AG04449 (cell line): ENCODE measurements at regions not wholly inside any gene's neighbourhood (a gene's known extent, or its start where the extent isn't known, plus 50 kb on each side); places are given as distances from the start of the nearest gene placed in this dataset.

ENCODE experiments used
- CTCF ChIA-PET: fragments of 350-600 bp; formaldehyde crosslinking; extraction: SDS; loops from one replicate; lab custom pipeline; 2021; ENCODE audit warnings: antibody characterized with exemption; lab: Yijun Ruan, JAX
- POLR2A ChIA-PET: fragments of 400-600, 350-600 bp; formaldehyde crosslinking; extraction: SDS; loops from one replicate; lab custom pipeline; 2020; ENCODE audit warnings: antibody characterized with exemption, inconsistent platforms; lab: Yijun Ruan, JAX
- DNase-seq: peaks from one replicate; pipeline ENCODE4 v3.0.0-alpha.2; 2010; ENCODE audit warnings: low read depth, low spot score
- H3K4me3 ChIP-seq: 2 replicates; pipeline ENCODE4 v1.5.1; 2011; ENCODE audit warnings: low read depth, mild to moderate bottlenecking, control low read depth, low read length
- TF ChIP-seq, protein P1 (sequence below): IDR thresholded peaks from one replicate; pipeline ENCODE4 v1.5.1; 2011; ENCODE audit warnings: mild to moderate bottlenecking, moderate library complexity, low read length, control low read depth, inconsistent platforms; ENCODE audit not compliant: insufficient read depth; ENCODE audit errors: missing control alignments

DNA sequence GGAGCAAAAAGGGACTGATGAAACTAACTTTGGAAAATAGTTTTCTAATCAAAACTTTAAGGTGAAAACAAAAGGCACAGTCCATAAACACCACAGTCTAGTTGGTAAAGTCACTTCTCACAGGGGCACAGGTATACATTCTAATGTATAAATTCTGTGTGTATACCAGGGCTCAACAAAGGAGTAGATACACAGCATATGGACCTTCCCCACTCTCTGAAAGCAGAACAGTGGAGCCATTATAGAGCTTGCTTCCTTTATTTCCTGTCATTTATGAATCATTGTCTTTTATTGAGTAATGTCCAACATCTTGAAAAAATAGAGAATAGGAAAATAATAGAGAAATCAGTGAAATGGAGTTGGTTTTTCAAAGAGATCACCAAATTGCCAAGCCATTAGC is 746.5 kb upstream of the CHRM3 start:
- CTCF ChIA-PET = no interaction called here
- POLR2A ChIA-PET = no interaction called here

DNA sequence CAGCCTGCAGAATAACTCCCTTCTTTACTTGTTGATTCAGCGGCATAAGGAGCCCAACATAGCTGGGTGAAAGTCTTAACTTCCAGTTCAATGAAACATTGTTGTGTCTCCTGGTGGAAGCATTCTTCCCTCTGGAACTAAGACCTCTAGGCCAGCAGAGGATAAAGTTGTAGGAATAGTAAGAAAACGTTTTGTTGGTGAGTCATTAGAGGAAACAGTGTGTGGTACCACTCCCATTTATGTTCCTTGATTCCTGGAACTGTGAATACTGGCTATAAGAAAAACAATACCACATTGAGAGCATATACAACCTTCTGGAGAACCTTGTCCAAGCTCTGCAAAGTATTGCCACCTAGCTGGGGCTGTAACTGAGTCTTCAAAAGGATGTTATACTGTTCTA is 737.4 kb upstream of the ZP4 start:
- ChIA-PET CTCF (no interaction called here), POLR2A (no interaction called here)
- no peak for DNase-seq
- TF ChIP-seq, protein P1, sequence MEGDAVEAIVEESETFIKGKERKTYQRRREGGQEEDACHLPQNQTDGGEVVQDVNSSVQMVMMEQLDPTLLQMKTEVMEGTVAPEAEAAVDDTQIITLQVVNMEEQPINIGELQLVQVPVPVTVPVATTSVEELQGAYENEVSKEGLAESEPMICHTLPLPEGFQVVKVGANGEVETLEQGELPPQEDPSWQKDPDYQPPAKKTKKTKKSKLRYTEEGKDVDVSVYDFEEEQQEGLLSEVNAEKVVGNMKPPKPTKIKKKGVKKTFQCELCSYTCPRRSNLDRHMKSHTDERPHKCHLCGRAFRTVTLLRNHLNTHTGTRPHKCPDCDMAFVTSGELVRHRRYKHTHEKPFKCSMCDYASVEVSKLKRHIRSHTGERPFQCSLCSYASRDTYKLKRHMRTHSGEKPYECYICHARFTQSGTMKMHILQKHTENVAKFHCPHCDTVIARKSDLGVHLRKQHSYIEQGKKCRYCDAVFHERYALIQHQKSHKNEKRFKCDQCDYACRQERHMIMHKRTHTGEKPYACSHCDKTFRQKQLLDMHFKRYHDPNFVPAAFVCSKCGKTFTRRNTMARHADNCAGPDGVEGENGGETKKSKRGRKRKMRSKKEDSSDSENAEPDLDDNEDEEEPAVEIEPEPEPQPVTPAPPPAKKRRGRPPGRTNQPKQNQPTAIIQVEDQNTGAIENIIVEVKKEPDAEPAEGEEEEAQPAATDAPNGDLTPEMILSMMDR = no peak
- H3K4me3 ChIP-seq = no peak overlapping the region

More for the DNA sequence above, 746.5 kb upstream of the CHRM3 start:
- TF ChIP-seq, protein P1 = no peak
- no peak for DNase-seq
- H3K4me3 ChIP-seq = no peak overlapping the region

DNA sequence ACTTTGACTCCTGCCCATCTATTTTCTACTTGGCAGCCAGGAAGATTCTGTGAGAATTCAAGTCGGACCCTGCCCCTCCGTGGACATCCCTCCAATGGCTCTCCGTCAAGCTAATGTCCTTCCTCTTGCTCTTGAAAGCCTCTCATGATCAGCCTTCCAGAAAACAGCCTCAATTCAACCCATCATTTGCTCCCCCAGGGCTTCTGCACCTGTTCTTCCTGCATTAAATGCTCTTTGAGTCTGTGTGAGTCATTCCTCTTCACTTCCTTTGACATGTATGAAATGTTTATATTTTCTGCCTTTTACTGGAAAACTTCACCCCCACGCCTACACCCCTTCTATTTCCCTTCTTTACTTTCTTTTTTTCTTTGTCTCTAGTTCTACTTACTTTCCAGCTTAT is 734.1 kb upstream of the ZP4 start:
- no peak for DNase-seq

DNA sequence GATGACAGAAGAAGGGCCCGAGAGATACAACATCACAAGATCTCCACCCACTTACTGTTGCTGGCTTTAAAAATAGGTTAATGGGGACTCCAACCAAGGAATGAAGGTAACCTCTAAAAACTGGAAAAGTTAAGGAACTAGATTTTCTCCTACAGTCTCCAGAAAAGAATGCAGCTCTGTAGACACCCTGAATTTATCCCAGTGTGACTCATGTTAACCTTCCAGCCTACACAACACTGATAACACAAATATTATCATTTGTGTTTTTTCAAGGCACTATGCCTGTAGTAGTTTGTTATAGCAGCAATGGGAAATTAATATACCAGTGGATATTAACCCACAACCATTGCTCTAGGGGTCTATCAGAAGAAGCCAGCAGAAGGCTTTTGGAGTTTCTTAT is 730.7 kb upstream of the ZP4 start:
- TF ChIP-seq, protein P1 = no peak
- no peak overlapping the region for H3K4me3 ChIP-seq
- DNase-seq = no peak
- ChIA-PET POLR2A (no interaction called here), CTCF (no interaction called here)

More for the DNA sequence above, 734.1 kb upstream of the ZP4 start:
- CTCF ChIA-PET = no interaction called here
- POLR2A ChIA-PET = no interaction called here
- H3K4me3 ChIP-seq = no peak overlapping the region
- TF ChIP-seq, protein P1 = no peak

DNA sequence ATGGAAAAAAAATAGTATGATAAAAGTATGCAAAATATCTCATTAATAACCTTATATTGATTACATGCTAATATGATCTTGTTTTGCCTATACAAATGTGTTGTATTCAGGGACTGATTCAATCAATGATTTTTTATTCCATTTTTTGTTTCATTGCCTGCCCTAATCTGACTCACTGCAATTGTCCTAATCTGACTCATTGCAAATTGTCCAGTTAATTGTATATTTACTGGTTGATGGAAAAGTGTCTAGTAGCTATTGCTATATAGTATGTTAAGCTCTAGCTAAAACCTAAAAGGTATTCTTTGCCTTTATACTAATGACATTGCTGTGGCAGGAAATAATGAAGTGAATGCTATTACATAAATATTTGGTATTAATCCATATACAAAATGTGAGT is 728.9 kb upstream of the ZP4 start:
- no peak for DNase-seq
- ChIA-PET CTCF (no interaction called here), POLR2A (no interaction called here)
- TF ChIP-seq, protein P1 = no peak
- H3K4me3 ChIP-seq = no peak overlapping the region

DNA sequence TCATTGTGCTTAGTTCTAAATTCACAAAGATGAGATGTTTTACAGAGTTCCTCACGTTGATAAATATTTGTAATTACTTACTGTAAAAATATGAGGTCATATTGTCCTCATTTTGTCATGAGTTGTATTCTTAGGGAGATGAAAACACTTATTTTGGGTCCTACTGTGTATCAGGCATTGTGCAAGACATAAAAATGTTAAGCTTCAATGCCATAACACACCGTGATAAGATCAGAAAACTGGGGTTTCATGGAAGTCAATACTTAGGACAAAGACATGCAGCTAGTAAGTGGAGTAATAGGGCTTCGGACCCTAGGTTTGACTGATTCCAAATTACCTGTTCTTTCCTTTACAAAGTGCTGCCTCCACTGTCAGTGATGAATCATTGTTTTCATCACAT is 720.7 kb upstream of the ZP4 start:
- no peak overlapping the region for H3K4me3 ChIP-seq
- POLR2A ChIA-PET = no interaction called here
- CTCF ChIA-PET = no interaction called here
- no peak for DNase-seq
- TF ChIP-seq, protein P1 = no peak
